Loucy (cell line): ENCODE measurements at regions not wholly inside any gene's neighbourhood (a gene's known extent, or its start where the extent isn't known, plus 50 kb on each side); places are given as distances from the start of the nearest gene placed in this dataset.
A peak's percentile ranks its signal among the peaks of the same experiment; 100 is the strongest.

ENCODE experiments used
- H2AFZ ChIP-seq: fragments of 200-600 bp; sonication (generic); 2 replicates; pipeline ENCODE4 v1.6.0; 2016; ENCODE audit warnings: antibody characterized with exemption, mild to moderate bottlenecking, low read length, moderate library complexity
- H3F3A ChIP-seq: fragments of 200-600 bp; 2 replicates; pipeline ENCODE4 v1.6.0; 2016; ENCODE audit warnings: antibody characterized with exemption, low read depth, mild to moderate bottlenecking
- H3K27me3 ChIP-seq: fragments of 200-600 bp; sonication (generic); 2 replicates; pipeline ENCODE4 v1.6.1; 2014; ENCODE audit warnings: low read length, mild to moderate bottlenecking; ENCODE audit not compliant: insufficient read depth, poor library complexity, severe bottlenecking
- H3K36me3 ChIP-seq: fragments of 200-600 bp; sonication (generic); 2 replicates; pipeline ENCODE4 v1.6.1; 2016; ENCODE audit warnings: low read length; ENCODE audit not compliant: insufficient read depth
- H3K4me1 ChIP-seq: fragments of 200-600 bp; sonication (generic); 2 replicates; pipeline ENCODE4 v1.5.1; 2014; ENCODE audit warnings: low read length, mild to moderate bottlenecking; ENCODE audit not compliant: insufficient read depth, poor library complexity, severe bottlenecking
- H3K4me2 ChIP-seq: fragments of 200-600 bp; sonication (generic); 2 replicates; pipeline ENCODE4 v1.6.0; 2014; ENCODE audit warnings: antibody characterized with exemption, low read length, low read depth, mild to moderate bottlenecking; ENCODE audit not compliant: poor library complexity, severe bottlenecking
- H3K4me3 ChIP-seq: fragments of 200-600 bp; sonication (generic); 2 replicates; pipeline ENCODE4 v1.5.1; 2014; ENCODE audit warnings: low read length, mild to moderate bottlenecking, mixed read lengths; ENCODE audit not compliant: poor library complexity, severe bottlenecking
- H3K79me2 ChIP-seq: fragments of 200-600 bp; sonication (generic); 2 replicates; pipeline ENCODE4 v1.6.1; 2014; ENCODE audit warnings: low read length; ENCODE audit not compliant: insufficient read depth
- H3K9ac ChIP-seq: fragments of 200-600 bp; sonication (generic); 2 replicates; pipeline ENCODE4 v1.6.0; 2014; ENCODE audit warnings: mild to moderate bottlenecking, low read depth, low read length, moderate library complexity; ENCODE audit not compliant: poor library complexity, severe bottlenecking
- H3K9me2 ChIP-seq: fragments of 200-600 bp; sonication (generic); replicated peaks from 2 replicates; pipeline ENCODE4 v1.6.1; 2016; ENCODE audit warnings: low read depth, low read length, mixed read lengths
- H3K9me3 ChIP-seq: fragments of 200-600 bp; sonication (generic); 2 replicates; pipeline ENCODE4 v1.6.1; 2014; ENCODE audit warnings: mild to moderate bottlenecking, antibody characterized with exemption, low read length, low read depth; ENCODE audit not compliant: insufficient read depth
- H4K20me1 ChIP-seq: fragments of 200-600 bp; sonication (generic); 2 replicates; pipeline ENCODE4 v1.6.0; 2014; ENCODE audit warnings: antibody characterized with exemption, low read length, mild to moderate bottlenecking; ENCODE audit not compliant: insufficient read depth, poor library complexity, severe bottlenecking
- EZH2phosphoT487 ChIP-seq: fragments of 200-600 bp; IDR thresholded peaks from 2 replicates; pipeline ENCODE4 v1.6.1; 2018; ENCODE audit warnings: antibody characterized with exemption, mild to moderate bottlenecking, moderate library complexity, borderline replicate concordance
- TF ChIP-seq, protein P1 (sequence below): fragments of 200-600 bp; sonication (generic); conservative IDR thresholded peaks from 2 replicates; pipeline ENCODE4 v1.5.1; 2014; ENCODE audit warnings: mild to moderate bottlenecking, antibody characterized with exemption, low read length

GRCh38 chr9:91090130-91090410 is 271.6 kb downstream of the AUH start:
- Histone ChIP-seq H4K20me1 (no peaks in the 10 kb centered on the region), H3K79me2 (no peaks in the 10 kb centered on the region), H3K4me2 (peak overlapping the region; percentile 11), H3K36me3 (no peaks in the 10 kb centered on the region), H3K4me1 (peaks cover 25% of the 10 kb centered on the region), H3K9me2 (no peaks in the 10 kb centered on the region), H3K27me3 (no peaks in the 10 kb centered on the region), H3K9ac (peak overlapping the region; percentile 46), H3F3A (no peaks in the 10 kb centered on the region), H3K4me3 (no peak overlapping the region), H2AFZ (peak overlapping the region; percentile 49; the same call in 1 of the 2 replicates), H3K9me3 (no peaks in the 10 kb centered on the region; the same call in 1 of the 2 replicates)
- no peak for TF ChIP-seq EZH2phosphoT487
- TF ChIP-seq, protein P1, sequence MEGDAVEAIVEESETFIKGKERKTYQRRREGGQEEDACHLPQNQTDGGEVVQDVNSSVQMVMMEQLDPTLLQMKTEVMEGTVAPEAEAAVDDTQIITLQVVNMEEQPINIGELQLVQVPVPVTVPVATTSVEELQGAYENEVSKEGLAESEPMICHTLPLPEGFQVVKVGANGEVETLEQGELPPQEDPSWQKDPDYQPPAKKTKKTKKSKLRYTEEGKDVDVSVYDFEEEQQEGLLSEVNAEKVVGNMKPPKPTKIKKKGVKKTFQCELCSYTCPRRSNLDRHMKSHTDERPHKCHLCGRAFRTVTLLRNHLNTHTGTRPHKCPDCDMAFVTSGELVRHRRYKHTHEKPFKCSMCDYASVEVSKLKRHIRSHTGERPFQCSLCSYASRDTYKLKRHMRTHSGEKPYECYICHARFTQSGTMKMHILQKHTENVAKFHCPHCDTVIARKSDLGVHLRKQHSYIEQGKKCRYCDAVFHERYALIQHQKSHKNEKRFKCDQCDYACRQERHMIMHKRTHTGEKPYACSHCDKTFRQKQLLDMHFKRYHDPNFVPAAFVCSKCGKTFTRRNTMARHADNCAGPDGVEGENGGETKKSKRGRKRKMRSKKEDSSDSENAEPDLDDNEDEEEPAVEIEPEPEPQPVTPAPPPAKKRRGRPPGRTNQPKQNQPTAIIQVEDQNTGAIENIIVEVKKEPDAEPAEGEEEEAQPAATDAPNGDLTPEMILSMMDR: no peak

DNA sequence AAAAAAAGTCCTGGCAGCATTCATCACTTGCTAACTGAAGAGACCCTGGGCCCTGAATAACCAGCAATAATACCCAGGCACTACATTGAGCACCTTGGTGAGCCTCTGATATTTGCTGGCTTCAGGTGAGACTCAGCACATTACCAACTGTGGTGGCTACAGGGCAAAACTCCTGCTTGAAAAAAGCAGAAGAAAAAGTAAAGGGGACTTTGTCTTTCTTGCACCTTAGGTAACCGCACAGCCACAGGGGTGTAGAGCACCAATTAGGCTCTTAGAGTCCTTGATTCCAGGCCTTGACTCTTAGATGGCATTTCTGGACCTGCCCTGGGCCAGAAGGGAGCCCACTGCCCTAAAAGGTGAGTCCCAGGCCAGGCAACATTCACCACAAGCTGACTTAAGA is 269.5 kb downstream of the AUH start:
- Histone ChIP-seq H3K4me1 (peaks cover 22% of the 10 kb centered on the region), H2AFZ (no peak overlapping the region), H3K79me2 (no peaks in the 10 kb centered on the region), H3K9ac (no peak overlapping the region), H3F3A (no peaks in the 10 kb centered on the region), H3K4me3 (no peak overlapping the region), H3K27me3 (no peaks in the 10 kb centered on the region), H3K9me3 (no peaks in the 10 kb centered on the region; the same call in 1 of the 2 replicates), H4K20me1 (no peaks in the 10 kb centered on the region), H3K36me3 (no peaks in the 10 kb centered on the region), H3K4me2 (no peak overlapping the region), H3K9me2 (no peaks in the 10 kb centered on the region)
- no peak for TF ChIP-seq EZH2phosphoT487
- TF ChIP-seq, protein P1: no peak

DNA sequence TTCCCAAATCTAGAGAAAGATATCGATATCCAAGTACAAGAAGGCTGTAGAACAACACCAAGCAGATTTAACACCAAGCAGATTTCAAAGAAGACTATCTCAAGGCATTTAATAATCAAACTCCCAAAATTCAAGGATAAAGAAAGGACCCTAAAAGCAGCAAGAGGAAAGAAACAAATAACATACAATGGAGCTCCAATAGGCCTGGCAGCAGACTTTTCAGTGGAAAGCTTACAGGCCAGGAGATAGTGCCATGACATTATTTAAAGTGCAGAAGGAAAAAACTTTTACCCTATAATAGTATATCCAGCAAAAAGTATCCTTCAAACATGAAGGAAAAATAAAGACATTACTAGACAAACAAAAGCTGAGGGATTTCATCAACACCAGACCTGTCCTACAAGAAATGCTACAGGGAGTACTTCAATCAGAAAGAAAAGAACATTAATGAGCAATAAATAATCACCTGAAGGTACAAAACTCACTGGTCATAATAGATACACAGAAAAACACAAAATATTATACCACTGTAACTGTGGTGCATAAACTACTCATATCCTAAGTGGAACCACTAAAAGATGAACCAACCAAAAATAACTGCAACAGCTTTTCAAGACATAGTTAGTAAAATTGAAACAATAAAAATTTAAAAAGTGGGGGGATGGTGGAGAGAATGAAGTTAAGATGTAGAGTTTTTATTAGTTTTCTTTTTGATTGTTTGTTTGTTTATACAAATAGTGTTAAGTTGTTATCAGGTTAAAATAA is 267.2 kb downstream of the AUH start:
- Histone ChIP-seq H3K9me3 (no peaks in the 10 kb centered on the region; the same call in 1 of the 2 replicates), H2AFZ (no peak overlapping the region), H3K4me2 (no peak overlapping the region), H3K4me1 (peaks cover 32% of the 10 kb centered on the region), H3F3A (0 out of 2 replicates have a peak, but pooled peaks cover 1% of the 10 kb centered on the region), H3K79me2 (no peaks in the 10 kb centered on the region), H3K9ac (no peak overlapping the region), H4K20me1 (no peaks in the 10 kb centered on the region), H3K9me2 (no peaks in the 10 kb centered on the region), H3K36me3 (no peaks in the 10 kb centered on the region), H3K27me3 (no peaks in the 10 kb centered on the region), H3K4me3 (no peak overlapping the region)
- TF ChIP-seq, protein P1: no peak
- TF ChIP-seq EZH2phosphoT487: no peak
